SK-N-MC (cell line): ENCODE measurements at regions not wholly inside any gene's neighbourhood (a gene's known extent, or its start where the extent isn't known, plus 50 kb on each side); places are given as distances from the start of the nearest gene placed in this dataset.

Experiments
- DNase-seq: peaks from one replicate; pipeline ENCODE4 v3.0.0-alpha.2; 2011; ENCODE audit warnings: low read depth, low spot score
- H3K27ac ChIP-seq: fragments of 200-600 bp; sonication (generic); 2 replicates; pipeline ENCODE4 v1.5.1; 2016; ENCODE audit warnings: mixed run types
- H3K36me3 ChIP-seq: fragments of 200-600 bp; sonication (generic); 2 replicates; pipeline ENCODE4 v1.6.1; 2017; ENCODE audit warnings: antibody characterized with exemption, low read length, mixed read lengths; ENCODE audit not compliant: insufficient read depth
- H3K4me3 ChIP-seq: fragments of 200-600 bp; sonication (generic); 2 replicates; pipeline ENCODE4 v1.5.1; 2016
- H3K9ac ChIP-seq: fragments of 200-600 bp; sonication (generic); 2 replicates; pipeline ENCODE4 v1.8.0; 2017; ENCODE audit warnings: mixed run types, mixed read lengths; ENCODE audit not compliant: insufficient read length
- H3K9me3 ChIP-seq: fragments of 200-600 bp; sonication (generic); 2 replicates; pipeline ENCODE4 v1.6.1; 2017; ENCODE audit warnings: low read depth, mild to moderate bottlenecking, antibody characterized with exemption, low read length, moderate library complexity, mixed read lengths
- EZH2 ChIP-seq: fragments of 200-600 bp; sonication (generic); IDR thresholded peaks from one replicate; pipeline ENCODE4 v1.6.1; 2017; ENCODE audit warnings: antibody characterized with exemption
- FOXP2 ChIP-seq: optimal IDR thresholded peaks from 2 replicates; pipeline ENCODE3; 2011; ENCODE audit warnings: mild to moderate bottlenecking, moderate library complexity; ENCODE audit not compliant: insufficient read depth; ENCODE audit errors: extremely low read length, control extremely low read depth
- POLR2AphosphoS5 ChIP-seq: IDR thresholded peaks from 2 replicates; pipeline ENCODE4 v1.6.1; 2012; ENCODE audit warnings: mild to moderate bottlenecking, low read depth, low read length, borderline replicate concordance

DNA sequence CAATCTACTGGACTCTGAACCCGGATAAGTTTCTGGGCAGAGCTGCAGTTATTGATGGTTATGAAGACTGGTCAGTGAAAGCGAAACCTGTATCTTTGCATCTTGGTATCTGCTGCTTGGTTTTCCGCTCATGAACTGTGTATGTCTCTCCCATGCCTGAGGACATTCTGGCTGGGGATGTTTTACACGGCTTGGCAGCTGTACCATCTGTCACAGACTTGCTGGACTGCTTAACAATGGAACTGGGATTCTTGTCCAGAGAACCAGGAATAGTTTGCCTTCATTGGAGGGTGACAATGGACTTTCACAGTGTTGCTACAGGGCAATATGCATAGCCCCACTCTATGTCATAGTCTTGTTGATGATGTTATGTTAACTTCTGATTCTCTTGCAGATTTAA is 119.9 kb upstream of the TMEM106B start:
- Histone ChIP-seq H3K27ac (no peak overlapping the region), H3K9ac (no peak overlapping the region), H3K9me3 (no peaks in the 10 kb centered on the region), H3K4me3 (no peak overlapping the region), H3K36me3 (no peaks in the 10 kb centered on the region)
- TF ChIP-seq EZH2 = no peak
- TF ChIP-seq POLR2AphosphoS5 = no peak
- TF ChIP-seq FOXP2 = no peak
- DNase-seq = no peak

DNA sequence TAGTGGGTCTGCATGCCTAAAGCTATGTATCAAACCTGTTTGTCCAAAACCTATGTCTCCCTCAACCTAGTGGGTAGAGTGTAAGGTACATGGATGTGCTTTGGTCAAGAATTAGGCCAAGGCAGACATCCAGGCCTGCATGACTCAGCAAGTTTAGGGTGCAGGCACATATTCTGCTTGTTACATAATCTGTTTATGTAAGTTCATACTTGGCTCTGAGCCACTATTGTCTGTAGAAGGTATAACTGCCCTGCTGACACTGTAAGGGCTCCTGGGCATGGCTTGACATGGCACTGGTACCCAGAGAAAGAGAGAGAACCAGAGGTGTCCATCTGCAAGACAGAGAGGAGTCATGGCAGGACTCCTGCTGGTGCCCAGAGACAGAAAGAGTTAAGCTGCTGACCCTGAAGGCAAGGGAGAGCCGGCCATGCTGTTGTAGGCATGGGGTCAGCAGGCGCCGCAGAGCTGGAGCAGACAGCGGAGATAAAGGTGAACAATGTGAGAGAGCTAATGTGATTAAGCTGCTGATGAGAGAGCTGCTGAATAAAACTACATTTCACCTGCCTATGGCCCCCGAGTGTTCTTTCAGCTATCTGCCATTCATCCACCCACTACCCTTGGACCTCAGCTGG is 118.5 kb upstream of the TMEM106B start:
- no peaks in the 10 kb centered on the region for H3K36me3 ChIP-seq
- H3K27ac ChIP-seq = no peak overlapping the region
- no peak overlapping the region for H3K4me3 ChIP-seq
- no peak for DNase-seq
- no peaks in the 10 kb centered on the region for H3K9me3 ChIP-seq
- no peak overlapping the region for H3K9ac ChIP-seq
- TF ChIP-seq FOXP2 (no peak), EZH2 (no peak), POLR2AphosphoS5 (no peak)

DNA sequence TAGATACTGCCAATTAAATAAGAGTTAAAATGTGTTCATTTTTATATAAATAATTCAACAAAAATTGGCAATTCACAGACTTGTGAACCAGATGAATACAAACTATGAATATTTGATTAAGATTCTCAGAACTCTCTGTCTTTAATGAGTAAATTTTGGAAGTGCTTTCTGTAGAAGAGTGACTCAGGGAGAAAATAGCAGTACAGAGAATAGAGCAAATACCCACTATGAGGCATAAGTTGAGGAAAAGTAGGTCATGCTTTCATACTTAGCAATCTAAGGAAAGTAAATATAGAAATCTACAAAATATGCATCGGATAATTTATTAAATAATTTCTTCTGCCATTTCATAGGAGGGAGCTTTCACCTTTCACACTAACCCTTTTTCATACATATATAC is 117.7 kb upstream of the TMEM106B start:
- H3K4me3 ChIP-seq = no peak overlapping the region
- H3K27ac ChIP-seq = no peak overlapping the region
- DNase-seq = no peak
- H3K9ac ChIP-seq = no peak overlapping the region
- no peaks in the 10 kb centered on the region for H3K36me3 ChIP-seq
- TF ChIP-seq EZH2 (no peak), FOXP2 (no peak), POLR2AphosphoS5 (no peak)
- no peaks in the 10 kb centered on the region for H3K9me3 ChIP-seq

DNA sequence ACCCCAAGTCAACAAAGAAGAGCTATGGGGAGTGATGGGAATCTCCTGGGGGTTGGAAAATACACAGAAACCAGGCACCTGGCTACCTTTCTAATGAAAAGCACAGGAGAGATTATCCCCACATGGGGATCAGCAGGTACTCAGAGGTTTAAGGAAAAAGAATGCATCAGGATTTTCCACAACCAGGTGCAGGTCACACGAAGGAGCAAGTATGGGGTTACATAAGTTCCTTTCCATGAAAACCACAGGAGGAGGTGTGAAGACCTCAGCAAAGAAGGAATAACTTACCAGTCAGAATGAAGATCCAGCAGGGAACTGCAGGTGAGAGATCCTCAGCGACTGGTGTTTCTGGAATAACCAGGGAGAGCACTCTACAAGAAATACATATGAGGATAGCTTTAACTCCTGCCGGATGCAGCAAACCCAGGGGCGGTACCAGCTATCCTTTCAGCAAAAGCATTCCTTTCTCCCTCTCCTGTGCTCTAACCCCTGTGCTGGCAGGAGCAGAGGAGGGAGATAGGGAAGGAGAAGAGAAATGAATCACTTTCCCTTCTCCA is 116.7 kb upstream of the TMEM106B start:
- H3K4me3 ChIP-seq = no peak overlapping the region

DNA sequence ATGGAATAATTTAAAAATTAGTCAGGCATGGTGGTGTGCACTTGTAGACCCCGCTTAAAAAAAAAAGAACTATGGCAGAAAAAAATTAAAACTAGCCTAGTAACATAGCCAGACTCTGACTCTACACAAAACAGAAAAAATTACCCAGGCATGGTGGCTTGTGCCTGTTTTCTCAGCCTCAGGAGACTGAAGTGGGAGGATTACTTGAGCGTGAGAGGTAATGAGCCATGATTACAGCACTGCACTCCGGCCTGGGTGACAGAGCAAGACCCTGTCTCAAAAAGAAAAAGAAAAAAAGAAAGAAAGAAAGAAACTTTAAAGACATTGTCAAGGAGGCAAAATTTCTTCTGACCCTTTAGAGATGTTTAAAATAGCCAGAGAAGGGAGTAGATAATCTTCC is 109.0 kb upstream of the TMEM106B start:
- no peak for TF ChIP-seq FOXP2
- TF ChIP-seq EZH2 = no peak
- no peak for TF ChIP-seq POLR2AphosphoS5
- Histone ChIP-seq H3K4me3 (no peak overlapping the region), H3K36me3 (no peaks in the 10 kb centered on the region), H3K27ac (no peak overlapping the region), H3K9me3 (no peaks in the 10 kb centered on the region), H3K9ac (no peak overlapping the region)
- DNase-seq = no peak

More for the DNA sequence above, 116.7 kb upstream of the TMEM106B start:
- DNase-seq = no peak
- TF ChIP-seq EZH2 = no peak
- no peak for TF ChIP-seq POLR2AphosphoS5
- no peak overlapping the region for H3K27ac ChIP-seq
- H3K36me3 ChIP-seq = no peaks in the 10 kb centered on the region
- H3K9me3 ChIP-seq = no peaks in the 10 kb centered on the region
- H3K9ac ChIP-seq = no peak overlapping the region

DNA sequence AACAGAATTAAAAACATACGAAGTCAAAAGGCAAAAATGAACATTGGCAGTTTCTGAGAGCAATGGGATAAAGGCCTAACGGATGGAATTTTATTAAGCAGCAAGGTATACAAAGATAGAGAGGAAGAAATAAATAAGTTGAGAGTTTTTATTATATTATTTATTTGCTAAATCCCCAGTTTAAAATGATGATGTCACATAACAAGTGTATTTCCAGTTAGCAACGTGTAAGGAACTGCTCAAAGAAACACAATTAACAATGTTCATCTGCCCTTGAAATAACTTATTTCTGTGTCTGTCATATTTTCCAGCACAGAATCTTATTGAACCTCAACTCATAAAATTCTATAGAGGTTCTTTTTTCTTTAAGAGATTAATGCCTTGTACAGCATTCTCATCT is 108.6 kb upstream of the TMEM106B start:
- no peak for DNase-seq
- Histone ChIP-seq H3K9ac (no peak overlapping the region), H3K27ac (no peak overlapping the region), H3K4me3 (no peak overlapping the region), H3K36me3 (no peaks in the 10 kb centered on the region), H3K9me3 (no peaks in the 10 kb centered on the region)
- TF ChIP-seq POLR2AphosphoS5 (no peak), EZH2 (no peak), FOXP2 (no peak)

DNA sequence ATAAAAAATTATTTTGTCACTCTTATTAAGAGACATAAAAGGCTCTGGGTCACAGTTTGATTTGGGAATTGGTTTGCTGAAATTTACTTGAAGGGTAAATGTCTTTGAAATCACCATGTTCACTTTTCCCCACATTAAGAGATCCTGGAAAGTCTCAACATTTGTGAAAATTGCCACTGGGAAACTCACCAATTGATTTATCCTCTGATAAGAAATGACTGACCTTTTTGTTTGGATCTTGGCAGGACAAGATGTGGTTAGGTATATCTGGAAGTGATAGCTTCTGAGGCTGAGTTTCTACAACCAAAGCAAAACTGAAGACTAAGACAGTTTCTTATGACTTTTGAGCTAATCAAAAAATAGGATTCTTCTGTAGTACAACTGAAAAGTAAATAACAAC is 107.1 kb upstream of the TMEM106B start:
- no peak for DNase-seq
- Histone ChIP-seq H3K4me3 (no peak overlapping the region), H3K36me3 (no peaks in the 10 kb centered on the region), H3K9ac (no peak overlapping the region), H3K27ac (no peak overlapping the region), H3K9me3 (no peaks in the 10 kb centered on the region)
- TF ChIP-seq POLR2AphosphoS5 (no peak), FOXP2 (no peak), EZH2 (no peak)

DNA sequence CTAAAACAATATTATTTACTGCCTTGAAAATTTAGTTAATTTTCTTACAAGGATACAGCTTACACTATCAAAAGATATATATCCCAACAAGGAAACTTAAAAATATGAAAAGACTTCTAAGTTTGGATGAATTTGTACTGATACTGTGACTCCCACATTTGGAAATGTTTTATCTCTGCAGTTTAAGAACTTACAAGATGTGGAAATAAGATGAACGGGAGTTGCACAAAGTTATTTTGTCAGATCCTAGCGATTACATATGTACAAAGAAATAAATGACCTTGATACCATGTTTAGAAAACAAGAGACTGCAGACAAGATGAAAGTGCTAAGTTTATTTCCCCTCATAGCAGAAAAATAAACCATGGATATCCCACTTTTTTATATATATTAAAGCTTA is 103.7 kb upstream of the TMEM106B start:
- Histone ChIP-seq H3K36me3 (no peaks in the 10 kb centered on the region), H3K27ac (no peak overlapping the region), H3K4me3 (no peak overlapping the region), H3K9me3 (no peaks in the 10 kb centered on the region), H3K9ac (no peak overlapping the region)
- no peak for DNase-seq
- TF ChIP-seq FOXP2 = no peak
- TF ChIP-seq EZH2 = no peak
- no peak for TF ChIP-seq POLR2AphosphoS5

DNA sequence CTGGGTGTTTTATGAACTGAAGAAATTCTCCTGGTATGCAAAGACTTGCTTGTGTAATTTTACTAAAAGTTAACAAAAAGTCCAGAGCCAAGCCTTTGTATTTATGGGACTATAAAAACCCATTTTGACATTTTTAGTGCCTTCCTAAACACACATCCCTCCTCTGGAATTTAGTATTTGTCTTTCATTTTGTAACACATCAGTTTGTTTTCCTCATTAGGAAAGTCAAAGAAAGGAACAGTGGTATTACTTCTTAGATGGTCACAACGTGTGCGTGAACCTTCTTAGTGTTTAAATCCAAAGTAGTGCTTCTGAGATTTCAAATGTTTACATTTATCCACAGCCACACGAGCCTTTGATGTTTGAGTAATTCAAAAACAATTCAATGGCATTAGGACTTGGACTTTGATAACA is 103.2 kb upstream of the TMEM106B start:
- Histone ChIP-seq H3K27ac (no peak overlapping the region), H3K4me3 (no peak overlapping the region), H3K36me3 (no peaks in the 10 kb centered on the region), H3K9me3 (no peaks in the 10 kb centered on the region), H3K9ac (no peak overlapping the region)
- TF ChIP-seq POLR2AphosphoS5 = no peak
- no peak for TF ChIP-seq EZH2
- no peak for TF ChIP-seq FOXP2
- no peak for DNase-seq
